Stimulated activated CD4-positive, alpha-beta T cell treated with anti-CD3 and anti-CD28 coated beads, Interleukin-4, amount 100 ng/mL, for 4 hours (primary cell): ENCODE measurements at regions not wholly inside any gene's neighbourhood (a gene's known extent, or its start where the extent isn't known, plus 50 kb on each side); places are given as distances from the start of the nearest gene placed in this dataset.

Experiments
- DNase-seq, 2 experiments: peaks; one replicate each; pipeline ENCODE4 v3.0.0-alpha.2; 2020

GRCh38 chr1:82849460-82849859 is 1048.7 kb downstream of the ADGRL2 start:
- no peak for DNase-seq

- no peak for DNase-seq
Measured at GRCh38 chr1:82848043-82848442, 1047.3 kb downstream of the ADGRL2 start.

- DNase-seq, result no peak
Measured at GRCh38 chr1:82845866-82846265, 1045.1 kb downstream of the ADGRL2 start.

- DNase-seq, result no peak
Measured at GRCh38 chr1:82844911-82845827, 1044.4 kb downstream of the ADGRL2 start.

- no peak for DNase-seq
Measured at GRCh38 chr1:82844447-82844846, 1043.7 kb downstream of the ADGRL2 start.

GRCh38 chr1:82843876-82844275 is 1043.1 kb downstream of the ADGRL2 start:
- DNase-seq, result no peak

GRCh38 chr1:82840192-82840591 is 1039.5 kb downstream of the ADGRL2 start:
- no peak for DNase-seq

- no peak for DNase-seq
Measured at GRCh38 chr1:82837766-82838465, 1037.2 kb downstream of the ADGRL2 start.

GRCh38 chr1:82836973-82837680 is 1036.4 kb downstream of the ADGRL2 start:
- DNase-seq, result no peak

- DNase-seq, result no peak
Measured at GRCh38 chr1:82836213-82836972, 1035.7 kb downstream of the ADGRL2 start.

- DNase-seq, result no peak
Measured at GRCh38 chr1:82830690-82831380, 1030.1 kb downstream of the ADGRL2 start.

GRCh38 chr1:82829527-82829926 is 1028.8 kb downstream of the ADGRL2 start:
- DNase-seq, result no peak

GRCh38 chr1:82823876-82824275 is 1023.1 kb downstream of the ADGRL2 start:
- DNase-seq, result no peak

GRCh38 chr1:82820816-82821215 is 1020.1 kb downstream of the ADGRL2 start:
- DNase-seq, result no peak

GRCh38 chr1:82819234-82819633 is 1018.5 kb downstream of the ADGRL2 start:
- peak in 1 of 2 experiments; percentile 4 for DNase-seq

- no peak for DNase-seq
Measured at GRCh38 chr1:82818586-82818985, 1017.9 kb downstream of the ADGRL2 start.

GRCh38 chr1:82813386-82813785 is 1012.7 kb downstream of the ADGRL2 start:
- DNase-seq, result no peak

GRCh38 chr1:82810601-82811000 is 1009.9 kb downstream of the ADGRL2 start:
- no peak for DNase-seq

GRCh38 chr1:82807563-82807962 is 1006.8 kb downstream of the ADGRL2 start:
- DNase-seq, result no peak

- DNase-seq, result no peak
Measured at GRCh38 chr1:82806133-82806532, 1005.4 kb downstream of the ADGRL2 start.

GRCh38 chr1:82801176-82801575 is 1000.4 kb downstream of the ADGRL2 start:
- DNase-seq, result no peak

GRCh38 chr1:82800721-82801120 is 1000.0 kb downstream of the ADGRL2 start:
- no peak for DNase-seq
